Mammary epithelial cell (primary cell): ENCODE measurements at regions not wholly inside any gene's neighbourhood (a gene's known extent, or its start where the extent isn't known, plus 50 kb on each side); places are given as distances from the start of the nearest gene placed in this dataset.

Source experiments
- CTCF ChIP-seq, 2 donors: IDR thresholded peaks in 1 of 2; conservative IDR thresholded peaks in 1 of 2; 2 replicates each; pipeline ENCODE4 v1.5.1; 2011 to 2012; ENCODE audit warnings: inconsistent platforms in 2 of 2, low read length in 2 of 2, mild to moderate bottlenecking in 2 of 2, control low read depth in 1 of 2, low read depth in 1 of 2; ENCODE audit not compliant: insufficient read depth in 1 of 2; ENCODE audit errors: extremely low read depth in 1 of 2
- EZH2 ChIP-seq: IDR thresholded peaks from 2 replicates; pipeline ENCODE4 v1.6.1; 2012; ENCODE audit warnings: low read length, inconsistent platforms, borderline replicate concordance

DNA sequence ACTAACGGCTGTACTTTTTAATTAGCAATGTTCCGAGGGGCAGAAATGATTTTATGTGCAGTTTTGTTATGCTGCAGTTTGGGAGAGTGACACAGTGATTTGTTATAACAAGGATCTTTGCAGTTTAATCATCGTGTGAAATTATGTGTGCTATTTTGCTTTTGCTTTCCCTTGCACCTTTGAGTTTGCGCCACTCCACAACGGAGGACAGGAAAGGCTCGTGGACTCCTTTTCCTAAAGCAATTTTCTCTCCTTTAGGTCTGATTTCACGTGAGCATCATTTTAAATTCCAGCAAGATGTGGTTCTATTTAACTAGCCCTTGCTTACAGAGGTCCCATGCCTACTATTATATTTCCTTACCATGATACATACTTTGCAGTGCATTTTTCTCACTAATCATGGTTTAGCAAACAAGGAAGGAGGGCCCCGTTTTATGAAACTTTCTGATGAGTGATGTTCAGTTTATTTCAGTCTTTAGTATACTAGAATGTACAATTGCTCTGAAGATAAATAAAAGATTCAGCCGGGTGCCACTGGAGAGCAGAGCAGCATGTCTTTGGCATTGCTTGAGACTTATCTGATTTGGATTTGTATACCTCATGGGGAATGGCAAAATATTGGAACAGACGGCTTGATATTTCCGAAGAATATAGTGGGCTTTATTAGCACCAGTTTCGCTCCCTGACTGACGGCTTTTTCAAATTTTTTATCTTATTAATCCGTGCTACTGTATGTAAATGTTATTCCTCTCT is 528.2 kb upstream of the FANCL start:
- TF ChIP-seq CTCF (conservative IDR thresholded peaks at IDR 0.05 in 1 of 2, IDR thresholded peaks at IDR 0.05 in 1 of 2; ENCODE audit: extremely low read depth in 1 of 2, insufficient read depth in 1 of 2, low read depth in 1 of 2, low read length in 2 of 2) (no peak), EZH2 (no peak)
